HG03066 (cell line): ENCODE measurements at regions not wholly inside any gene's neighbourhood (a gene's known extent, or its start where the extent isn't known, plus 50 kb on each side); places are given as distances from the start of the nearest gene placed in this dataset.
"Not testable (repeated sequence)": the region's sequence is repeated elsewhere in the genome, so short reads cannot be mapped to it uniquely, and the experiment has no call there.

Experiments
- ATAC-seq: cut with Tn5 transposase; IDR thresholded peaks from one replicate; pipeline ENCODE4 v1.9.1; 2021; ENCODE audit warnings: low read depth; ENCODE audit not compliant: unreplicated experiment

DNA sequence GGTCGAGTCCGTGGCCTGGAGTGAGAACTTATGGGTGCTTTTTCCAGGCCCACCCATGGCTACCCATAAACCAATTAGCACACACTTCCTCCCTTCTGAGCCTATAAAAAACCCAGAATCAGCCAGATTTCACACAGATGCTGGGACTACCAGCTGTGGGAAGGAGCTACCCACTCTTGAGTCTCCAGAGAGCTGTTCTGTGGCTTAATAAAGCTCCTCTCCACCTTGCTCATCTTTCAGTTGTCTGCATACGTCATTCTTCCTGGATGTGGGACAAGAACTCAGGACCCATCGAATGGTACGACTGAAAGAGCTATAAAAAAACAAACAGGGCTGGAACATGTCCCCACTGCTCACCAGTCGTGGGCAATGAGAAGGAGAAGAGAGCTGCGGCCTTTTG lies 555.4 kb upstream of the CCDC54 start:
- ATAC-seq, result no peak

DNA sequence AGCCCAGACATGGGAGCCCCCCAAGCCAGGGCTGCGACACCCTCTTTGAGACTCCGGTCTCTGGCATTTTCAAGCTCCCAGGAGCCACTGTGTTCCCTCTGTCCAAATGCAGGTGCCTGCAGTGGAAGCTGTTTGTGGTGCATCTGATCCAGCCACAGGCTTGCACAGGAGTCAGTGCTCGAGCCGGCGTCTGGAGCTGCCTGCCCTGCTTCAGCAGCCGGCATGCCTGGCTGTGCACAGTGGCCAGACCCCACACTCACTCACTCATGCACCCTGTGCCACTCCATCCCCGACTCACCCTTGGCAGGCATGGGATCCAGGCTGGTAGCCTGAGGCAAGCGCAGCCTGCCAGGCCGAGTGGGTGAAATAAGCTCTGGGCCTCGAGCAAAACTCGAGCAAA lies 555.0 kb upstream of the CCDC54 start:
- no peak for ATAC-seq

GRCh38 chr3:106823701-106824100 lies 553.5 kb upstream of the CCDC54 start:
- ATAC-seq, result no peak

DNA sequence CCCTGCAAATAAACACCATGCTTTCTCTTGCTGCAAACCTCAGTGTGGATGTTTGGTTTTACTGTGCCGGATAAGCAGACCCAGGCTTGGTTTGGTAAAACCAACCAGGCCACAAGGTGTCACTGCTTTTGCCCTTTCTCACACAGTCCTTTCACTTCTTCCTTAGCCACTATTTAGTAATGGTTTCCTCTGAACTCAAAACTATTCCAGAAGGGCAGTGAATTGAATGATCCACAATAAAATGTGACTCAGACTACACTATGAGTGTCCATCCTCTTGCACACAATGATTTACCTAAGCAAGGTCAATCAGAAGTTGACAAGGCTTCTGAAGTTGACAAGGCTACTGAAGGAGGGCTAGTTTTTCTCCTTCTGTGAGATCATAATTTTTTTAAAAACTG lies 552.4 kb upstream of the CCDC54 start:
- ATAC-seq, result no peak

GRCh38 chr3:106825962-106826605 lies 551.2 kb upstream of the CCDC54 start:
- ATAC-seq, result no peak

- no peak for ATAC-seq
Observed at GRCh38 chr3:106826791-106827311, 550.4 kb upstream of the CCDC54 start.

GRCh38 chr3:106827515-106828213 lies 549.6 kb upstream of the CCDC54 start:
- ATAC-seq, result no peak

- no peak for ATAC-seq
Observed at GRCh38 chr3:106829206-106829605, 548.0 kb upstream of the CCDC54 start.

GRCh38 chr3:106830334-106830733 lies 546.9 kb upstream of the CCDC54 start:
- no peak for ATAC-seq

- ATAC-seq, result no peak
Observed at GRCh38 chr3:106836906-106837305, 540.3 kb upstream of the CCDC54 start.

DNA sequence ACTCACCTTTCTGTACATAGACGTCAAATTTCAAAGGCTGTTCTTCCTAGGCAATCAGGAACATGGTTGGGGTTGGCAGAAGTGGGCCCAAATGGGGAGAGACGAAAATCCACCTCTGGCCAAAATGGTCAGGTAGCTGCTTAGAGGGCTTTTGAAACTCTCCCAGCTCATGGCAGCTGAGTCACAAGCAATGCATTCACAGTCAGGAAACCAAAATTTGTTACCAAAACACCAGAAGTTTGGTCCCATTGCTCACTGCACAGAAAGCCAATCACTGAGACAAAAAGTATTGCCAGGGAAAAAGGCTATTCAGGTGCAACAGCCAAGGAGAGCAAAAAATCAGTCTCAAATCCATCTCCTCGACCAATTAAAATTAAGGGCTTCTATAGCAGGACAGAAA lies 539.6 kb upstream of the CCDC54 start:
- ATAC-seq, result no peak

DNA sequence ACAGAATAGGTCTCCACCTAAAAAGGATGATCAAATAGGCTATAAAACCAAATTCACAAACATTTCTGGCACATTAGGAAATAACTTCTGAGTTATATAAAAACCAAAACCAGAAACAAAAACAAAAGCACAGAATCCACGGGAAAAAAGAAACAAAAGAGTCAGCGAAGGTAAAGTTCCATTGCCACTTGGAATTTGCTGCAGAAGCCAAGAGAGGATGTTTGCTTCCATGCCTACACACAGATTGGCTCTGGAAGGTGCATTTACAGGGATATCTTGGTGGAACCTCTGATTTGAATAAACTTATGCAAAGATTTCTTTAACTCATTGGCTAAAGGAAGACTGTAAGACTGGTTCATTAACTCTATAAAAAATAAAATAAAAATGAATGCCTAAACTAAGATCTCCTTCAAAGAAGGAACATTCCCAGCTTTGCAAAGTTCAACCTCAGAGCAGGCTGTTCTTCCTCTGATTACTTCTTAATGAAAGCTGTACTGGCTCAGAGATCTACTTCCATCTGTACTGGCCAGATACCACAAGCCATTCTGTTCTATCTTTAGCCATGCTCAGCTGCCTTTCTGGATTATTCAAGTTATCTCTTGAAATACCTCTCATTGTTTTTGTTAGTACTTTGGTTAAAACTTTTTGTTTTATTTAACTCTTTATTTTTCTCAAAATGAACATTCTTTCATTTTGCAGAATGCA lies 537.5 kb upstream of the CCDC54 start:
- ATAC-seq, result no peak

GRCh38 chr3:106840319-106840718 lies 536.9 kb upstream of the CCDC54 start:
- no peak for ATAC-seq

GRCh38 chr3:106842151-106842550 lies 535.1 kb upstream of the CCDC54 start:
- no peak for ATAC-seq

DNA sequence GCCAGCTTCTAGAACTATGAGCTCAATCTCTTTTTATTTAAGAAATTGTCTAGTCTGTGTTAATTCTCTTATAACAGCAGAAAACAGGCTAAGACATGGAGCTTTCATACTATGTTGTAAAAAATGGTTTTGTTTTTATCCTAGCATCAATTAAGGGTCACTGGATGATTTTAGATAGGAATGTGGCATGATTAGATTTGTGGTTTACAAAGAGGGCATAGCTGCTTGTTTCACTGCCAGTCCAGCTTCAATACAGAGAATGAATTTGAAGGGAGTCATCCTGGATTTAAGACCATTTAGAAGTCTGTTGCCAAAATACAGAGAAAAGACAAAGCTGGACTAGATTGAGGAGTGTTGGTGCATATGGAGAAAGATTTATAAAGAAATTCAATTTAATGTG lies 532.6 kb upstream of the CCDC54 start:
- no peak for ATAC-seq

GRCh38 chr3:106848099-106848498 lies 529.1 kb upstream of the CCDC54 start:
- ATAC-seq, result no peak

GRCh38 chr3:106850437-106850836 lies 526.8 kb upstream of the CCDC54 start:
- ATAC-seq, result no peak

GRCh38 chr3:106858321-106858720 lies 518.9 kb upstream of the CCDC54 start:
- not testable (repeated sequence) for ATAC-seq

DNA sequence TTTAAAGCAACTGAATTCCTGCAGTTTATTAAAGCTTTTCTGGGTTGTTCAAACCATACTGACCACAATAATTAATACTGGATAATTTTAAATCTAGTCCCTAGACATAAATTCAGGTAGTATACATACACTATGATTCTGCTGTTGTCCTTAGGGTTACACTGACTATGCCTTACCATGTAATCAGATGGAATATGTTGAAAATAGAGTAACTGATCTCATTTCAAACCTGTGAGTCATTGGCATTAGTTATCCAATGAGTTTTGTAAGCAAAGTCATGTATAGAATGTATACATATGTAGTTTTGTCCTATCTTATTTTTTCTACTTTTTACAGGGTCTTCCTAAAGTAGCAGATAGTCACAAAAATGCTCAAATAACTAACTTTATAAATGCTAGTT lies 517.1 kb upstream of the CCDC54 start:
- ATAC-seq, result no peak

GRCh38 chr3:106862067-106862466 lies 515.2 kb upstream of the CCDC54 start:
- ATAC-seq, result no peak

GRCh38 chr3:106877627-106878026 lies 499.6 kb upstream of the CCDC54 start:
- ATAC-seq, result no peak

GRCh38 chr3:106880206-106880605 lies 497.0 kb upstream of the CCDC54 start:
- ATAC-seq, result no peak
